ENCODE measurements at regions not wholly inside any gene's neighbourhood (a gene's known extent, or its start where the extent isn't known, plus 50 kb on each side); places are given as distances from the start of the nearest gene placed in this dataset.
"Not testable (repeated sequence)": the region's sequence is repeated elsewhere in the genome, so short reads cannot be mapped to it uniquely, and the experiment has no call there.

DNA sequence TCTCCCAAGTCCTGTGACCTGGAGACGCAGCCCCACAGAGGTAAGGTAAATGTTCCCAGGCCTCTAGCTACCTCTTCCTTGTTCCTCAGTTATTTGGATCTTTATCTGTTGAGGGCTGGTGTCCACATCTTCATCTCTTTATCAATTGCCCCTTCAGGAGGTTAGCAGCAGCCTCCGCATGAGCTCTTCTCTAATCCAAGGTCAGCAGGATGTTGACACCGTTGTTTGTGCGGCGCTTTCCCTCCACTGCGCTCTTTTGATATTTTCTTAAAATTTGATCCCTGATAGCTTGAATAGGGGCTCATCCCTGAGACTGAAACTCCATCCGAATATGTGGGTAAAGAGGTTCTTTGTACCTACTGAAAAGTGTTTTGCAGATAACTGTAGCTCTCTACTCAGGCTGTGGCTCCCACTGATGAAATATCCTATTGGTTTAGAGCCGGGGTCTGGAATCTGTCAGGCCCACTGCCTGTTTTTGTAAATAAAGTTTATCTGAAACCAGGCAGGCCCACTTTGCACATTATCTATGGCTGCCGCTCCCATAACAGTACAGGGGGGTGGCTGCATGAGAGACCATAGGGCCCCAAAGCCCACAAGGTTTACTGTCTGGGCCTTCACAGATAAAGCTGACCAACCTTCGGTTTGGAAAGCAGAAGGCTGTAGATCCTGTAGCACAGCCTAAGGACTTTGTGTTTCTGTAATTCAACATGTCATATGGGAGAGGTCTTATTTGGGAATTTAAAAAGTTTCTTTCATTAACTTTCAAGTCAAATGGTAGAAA is 362.6 kb downstream of the QKI start:
- DNase-seq: no peak

DNA sequence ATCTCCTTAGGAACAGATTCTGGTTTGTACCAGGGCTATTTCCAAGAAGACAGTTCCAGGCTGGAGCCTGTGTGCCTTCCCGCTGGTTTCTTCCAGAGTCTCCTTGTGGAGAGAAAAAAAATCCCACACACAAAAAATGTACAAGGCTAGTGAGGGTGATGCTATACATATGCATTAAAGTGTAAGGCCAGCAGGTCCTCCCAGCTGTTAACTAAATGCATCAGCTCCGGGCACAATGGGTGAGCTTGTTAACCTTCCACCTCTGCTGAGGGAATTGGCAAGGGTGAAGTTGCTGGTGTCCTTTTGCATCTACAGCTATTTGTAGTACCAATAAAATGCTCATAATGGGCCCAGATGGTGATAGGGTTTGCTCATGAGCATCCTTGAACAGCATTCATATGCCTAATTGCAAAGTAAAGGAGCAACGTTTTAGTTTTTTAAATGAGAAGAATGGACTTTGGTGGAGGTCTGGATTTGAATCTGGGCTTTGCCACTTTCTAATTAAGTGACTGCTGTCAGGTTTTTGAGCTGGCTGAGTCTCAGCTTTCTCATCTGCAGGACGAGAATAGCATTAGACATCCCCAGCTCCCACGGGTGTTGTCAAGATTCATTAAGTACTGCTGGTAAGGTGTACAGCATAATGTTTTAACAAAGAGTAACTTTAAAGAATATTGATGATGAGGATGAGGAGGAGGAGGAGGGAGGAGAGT is 361.8 kb downstream of the QKI start:
- DNase-seq: no peak

- no peak for DNase-seq
Observed at GRCh38 chr6:163775313-163775712, 360.8 kb downstream of the QKI start.

DNA sequence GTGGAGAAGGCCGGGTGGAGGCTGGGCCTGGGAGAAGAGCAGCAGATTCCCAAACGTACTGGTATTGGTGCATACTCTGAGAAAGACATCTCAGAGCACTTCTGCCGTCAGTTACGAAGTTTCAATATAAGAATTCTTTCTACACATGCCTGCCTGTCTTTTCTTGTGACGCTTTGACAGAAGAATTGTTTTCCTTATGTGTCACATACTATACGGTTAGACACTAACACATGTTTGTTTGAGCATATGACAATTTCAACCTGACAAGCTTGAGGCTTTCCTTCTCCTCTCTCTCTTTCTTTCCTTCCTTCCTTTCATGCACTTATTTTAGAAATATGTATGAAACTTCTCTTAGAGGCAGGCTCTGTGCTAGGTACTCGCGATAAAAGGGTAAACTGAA is 360.0 kb downstream of the QKI start:
- no peak for DNase-seq

DNA sequence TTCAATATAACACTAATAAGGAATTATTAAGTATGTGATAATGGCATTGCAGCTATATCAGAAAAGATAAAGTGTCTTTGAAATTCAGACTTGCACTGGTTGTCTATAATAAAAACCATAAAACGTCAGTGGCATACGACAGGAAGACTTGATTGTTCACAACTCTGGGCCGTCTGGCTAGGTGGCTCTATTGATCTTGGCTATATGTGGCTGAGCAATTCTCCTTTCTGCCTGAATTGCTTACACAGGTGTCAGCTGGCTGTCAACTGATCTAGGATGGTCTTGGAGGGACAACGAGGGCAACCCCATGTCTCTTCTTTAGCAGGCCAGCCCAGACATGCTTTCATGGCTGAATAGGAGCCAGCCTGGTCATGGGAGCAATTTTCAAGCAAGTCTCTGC is 359.1 kb downstream of the QKI start:
- no peak for DNase-seq

GRCh38 chr6:163772701-163773100 is 358.2 kb downstream of the QKI start:
- no peak for DNase-seq

DNA sequence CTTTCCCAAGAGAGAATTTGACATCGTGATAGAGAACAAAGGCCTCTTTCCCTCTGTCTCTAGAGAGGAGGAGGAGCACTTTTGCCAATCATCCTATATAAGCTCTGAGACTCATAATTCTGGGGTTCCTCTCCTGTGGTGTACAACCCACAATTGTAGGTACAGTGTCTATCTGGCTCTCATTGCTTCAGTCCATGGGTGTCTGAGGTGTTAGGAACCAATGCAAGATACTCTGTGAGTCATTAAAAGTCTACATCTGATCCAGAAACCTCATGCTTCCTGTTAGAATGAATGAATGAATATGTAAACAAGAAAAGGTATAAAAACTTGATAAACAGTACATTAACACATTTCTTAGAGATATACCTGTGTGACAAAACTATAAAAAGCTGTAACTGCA is 356.7 kb downstream of the QKI start:
- no peak for DNase-seq

GRCh38 chr6:163768905-163769304 is 354.4 kb downstream of the QKI start:
- no peak for DNase-seq

DNA sequence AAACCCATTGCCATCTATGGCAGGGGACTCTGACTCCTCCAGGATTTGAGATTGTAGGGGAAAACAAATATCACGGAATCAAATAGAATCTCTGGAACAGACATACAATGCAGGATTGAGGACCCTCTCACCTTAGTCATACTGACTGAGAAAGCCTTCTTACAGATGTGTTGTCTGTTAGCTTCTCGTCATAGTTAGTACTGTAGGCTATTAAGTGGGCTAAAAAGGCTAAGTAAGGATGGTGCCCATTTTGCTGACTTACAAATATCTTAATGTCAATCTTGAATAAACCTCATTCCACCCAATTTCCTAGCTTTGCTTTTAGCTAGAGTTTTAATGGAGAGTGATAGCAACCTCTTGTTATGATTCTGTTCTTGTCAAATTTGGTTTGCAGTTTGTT is 352.4 kb downstream of the QKI start:
- no peak for DNase-seq

GRCh38 chr6:163765335-163765734 is 350.8 kb downstream of the QKI start:
- DNase-seq: no peak

DNA sequence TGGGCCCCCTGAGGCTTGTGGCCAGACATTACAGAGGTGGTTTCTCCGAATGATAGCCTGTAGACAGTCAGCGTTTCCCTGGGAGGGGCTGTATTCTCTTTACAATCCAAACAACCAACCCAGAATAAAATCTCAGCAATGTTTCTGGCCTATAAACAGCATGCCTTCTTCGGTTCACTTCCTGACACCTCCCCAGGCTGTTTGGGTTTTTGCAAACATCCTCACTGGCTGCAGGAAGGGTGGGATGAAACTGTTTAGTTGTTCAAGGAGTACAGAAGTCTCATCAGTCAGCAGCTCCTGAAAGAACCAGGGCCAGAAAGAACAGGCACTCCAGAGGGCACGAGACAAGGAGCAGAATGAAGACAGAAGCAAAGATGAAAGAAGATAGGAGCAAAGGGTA is 350.0 kb downstream of the QKI start:
- DNase-seq: no peak

DNA sequence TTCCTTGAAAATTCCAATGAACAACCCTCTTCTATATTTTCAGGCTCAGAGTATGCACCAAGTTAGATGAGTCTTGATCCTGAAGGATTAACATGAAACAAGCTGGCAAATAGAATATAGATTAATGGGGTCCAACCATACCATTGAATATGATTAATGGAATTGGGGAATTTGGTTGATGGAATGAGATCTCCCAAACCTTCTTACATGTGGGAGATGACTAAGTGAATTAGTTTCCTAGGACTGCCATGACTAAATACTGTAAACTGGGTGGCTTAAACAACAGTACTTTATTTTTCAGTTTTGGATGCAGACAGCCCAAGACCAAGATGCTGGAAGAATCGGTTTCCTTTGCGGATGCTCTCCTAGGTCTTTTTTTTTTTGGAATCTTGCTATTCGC is 347.0 kb downstream of the QKI start:
- no peak for DNase-seq

GRCh38 chr6:163760860-163761259 is 346.3 kb downstream of the QKI start:
- no peak for DNase-seq

DNA sequence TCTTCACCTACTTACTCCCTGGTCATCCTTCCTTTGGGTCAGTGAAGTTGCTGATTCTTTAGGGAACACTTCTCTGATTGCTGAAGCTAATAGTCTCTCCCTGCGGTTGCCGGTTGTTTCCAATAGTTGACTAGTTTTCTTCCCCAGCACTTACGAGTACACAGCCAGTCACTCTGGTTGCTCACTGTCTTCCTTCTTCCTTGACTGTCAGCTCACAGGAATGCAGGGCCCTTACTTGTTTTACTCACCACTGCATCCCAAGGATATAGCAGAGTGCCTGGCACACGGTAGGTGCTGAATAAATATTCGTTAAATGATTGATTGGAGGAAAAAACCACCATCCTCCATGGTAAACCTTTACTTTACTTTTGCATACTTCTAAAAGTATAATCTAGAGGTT is 345.0 kb downstream of the QKI start:
- no peak for DNase-seq

DNA sequence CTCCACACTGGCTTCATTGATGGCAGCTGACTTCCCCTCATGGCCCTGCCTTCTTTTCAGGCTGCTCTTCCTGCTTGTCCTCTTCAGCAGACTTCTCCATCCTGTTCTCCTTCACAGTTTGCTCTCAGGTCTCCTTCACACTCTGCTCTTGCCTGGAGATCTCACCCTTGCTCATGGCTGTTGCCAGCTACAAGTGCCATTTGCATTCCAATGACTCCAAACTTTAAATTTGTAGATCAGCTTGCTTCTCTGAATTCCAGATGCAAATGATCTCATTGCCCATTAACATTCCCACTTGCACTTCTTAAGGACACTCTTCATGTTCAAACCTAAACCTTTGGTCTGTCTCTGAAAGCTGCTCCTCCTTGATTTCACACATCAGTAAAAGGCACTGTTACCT is 343.0 kb downstream of the QKI start:
- DNase-seq: no peak

GRCh38 chr6:163756079-163756478 is 341.6 kb downstream of the QKI start:
- no peak for DNase-seq

DNA sequence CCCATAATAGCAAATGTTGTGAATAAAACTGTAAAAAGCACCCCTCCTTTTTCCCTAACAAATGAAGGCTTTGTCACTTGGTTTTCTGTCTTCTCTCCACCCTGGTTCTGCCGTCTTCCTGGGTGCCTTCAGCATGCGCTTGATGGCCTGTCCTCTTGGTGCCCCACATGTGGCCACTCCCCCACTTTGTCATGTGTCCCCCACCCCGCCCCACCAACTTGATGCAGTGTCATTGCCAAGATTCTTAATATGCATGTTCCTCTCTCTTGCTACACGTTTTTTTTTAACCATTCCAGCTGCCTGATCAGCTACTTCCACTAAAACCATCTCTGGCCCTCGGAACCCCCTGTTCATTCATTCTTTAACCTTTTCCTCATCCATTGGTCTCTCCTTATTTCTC is 340.3 kb downstream of the QKI start:
- DNase-seq: no peak

- no peak for DNase-seq
Observed at GRCh38 chr6:163753430-163753829, 338.9 kb downstream of the QKI start.

DNA sequence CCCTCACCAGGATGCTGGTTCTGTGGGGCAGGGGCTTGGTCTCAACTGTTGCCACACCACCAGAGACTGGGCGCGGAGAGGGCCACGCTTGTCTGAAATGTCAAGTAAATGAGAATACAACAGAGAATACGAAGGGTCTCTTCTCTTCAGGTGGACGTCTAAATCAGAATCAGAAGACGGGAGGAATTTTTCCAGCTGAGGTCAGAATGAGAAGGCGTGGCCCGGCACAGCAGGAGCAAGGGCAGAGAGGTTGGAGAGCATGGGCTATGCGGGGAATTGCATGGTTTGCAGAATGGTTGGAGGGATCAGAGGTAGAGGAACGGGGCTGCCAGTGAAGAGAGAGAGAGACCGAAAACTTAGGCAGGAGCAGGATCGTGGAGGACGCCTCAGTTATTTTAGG is 337.9 kb downstream of the QKI start:
- no peak for DNase-seq

DNA sequence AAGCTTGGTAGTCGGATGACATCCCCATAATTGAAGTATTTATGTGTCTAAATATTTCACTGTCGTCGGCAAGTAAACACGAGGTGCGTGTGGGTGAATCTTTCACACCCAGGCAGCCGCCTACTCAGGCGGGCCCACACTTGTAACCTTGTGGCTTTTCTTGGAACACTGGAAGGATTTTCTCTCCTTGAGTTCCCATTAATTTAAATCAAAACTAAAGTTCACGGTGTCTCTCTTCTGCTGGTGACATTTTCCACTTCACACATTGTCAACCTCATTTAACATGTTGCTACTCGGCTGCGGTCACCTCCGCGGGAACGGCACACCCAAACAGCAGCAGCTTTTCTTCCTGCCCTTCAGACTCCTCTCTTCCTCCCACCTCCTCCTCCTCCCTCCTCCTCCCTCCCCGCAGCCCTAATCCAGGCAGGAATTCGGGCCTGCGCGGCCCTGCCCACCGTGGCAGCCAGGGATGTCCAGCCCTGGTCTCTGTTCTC is 336.6 kb downstream of the QKI start:
- DNase-seq: no peak

DNA sequence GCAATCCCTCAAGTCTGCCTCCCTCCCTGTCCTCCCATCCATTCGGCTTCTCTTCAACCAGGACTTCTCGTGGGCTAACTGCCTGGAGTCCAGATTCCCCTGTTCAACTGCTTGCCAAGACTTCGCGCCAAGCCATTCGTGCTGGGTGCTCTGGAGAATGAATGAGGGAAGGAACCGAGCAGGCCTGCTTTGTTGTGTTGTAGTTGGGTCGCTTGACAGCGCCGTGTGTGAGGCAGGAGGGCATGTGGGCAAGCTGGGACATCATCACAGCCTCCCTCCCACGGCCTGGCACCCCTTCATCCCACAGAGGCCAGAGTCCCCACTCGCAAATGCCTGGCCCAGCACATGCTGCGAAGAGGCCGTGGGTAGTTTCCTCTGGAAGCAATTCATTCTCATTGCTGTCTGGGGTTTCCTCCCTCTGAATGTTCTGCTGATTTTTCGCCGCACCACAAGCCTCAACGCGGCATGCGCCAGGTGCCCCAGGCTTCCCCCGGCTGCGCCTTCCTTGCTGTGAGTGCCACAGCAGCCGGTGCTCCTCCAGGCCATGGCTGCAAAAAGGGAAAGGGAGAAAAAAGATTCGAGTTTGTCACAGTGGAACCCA is 336.0 kb downstream of the QKI start:
- no peak for DNase-seq

DNA sequence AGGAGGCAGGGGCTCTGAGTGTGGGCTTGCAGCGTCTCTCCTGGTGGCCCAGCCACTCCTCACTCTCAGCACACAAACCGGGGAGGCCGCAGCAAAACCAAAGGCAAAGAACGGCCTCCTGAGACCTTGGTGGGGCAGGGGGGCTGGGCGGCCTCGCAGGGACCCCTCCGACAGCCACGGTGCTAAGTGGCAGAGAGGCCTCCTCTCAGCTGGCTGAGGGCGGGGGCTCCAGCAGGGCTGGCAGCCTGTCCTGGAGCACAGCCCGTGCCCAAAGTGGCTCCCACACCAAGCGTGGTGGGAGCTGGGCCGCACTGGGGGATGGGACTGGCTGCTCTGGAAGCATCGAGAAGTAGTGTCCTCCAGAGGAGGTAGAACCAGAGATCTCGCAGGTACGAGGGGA is 334.4 kb downstream of the QKI start:
- no peak for DNase-seq

DNA sequence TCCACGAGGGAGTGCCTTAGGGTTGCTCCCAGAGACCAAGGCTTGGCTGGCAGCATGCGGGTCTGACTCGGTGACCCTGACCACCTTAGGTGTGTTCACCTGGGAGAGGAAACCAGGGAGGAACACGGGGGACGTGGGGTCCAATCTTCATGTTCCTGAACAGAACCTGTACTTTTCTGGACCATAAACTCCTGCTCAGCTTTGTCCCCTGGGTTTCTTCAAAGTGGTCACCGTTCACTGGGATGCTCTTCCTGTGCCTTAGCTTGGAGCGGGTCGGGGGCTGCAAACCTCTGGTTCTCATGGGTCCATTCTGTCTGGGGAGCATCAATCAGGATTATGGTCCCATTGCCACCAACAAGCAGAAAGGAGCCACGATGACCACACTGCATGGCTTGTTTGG is 333.5 kb downstream of the QKI start:
- no peak for DNase-seq

DNA sequence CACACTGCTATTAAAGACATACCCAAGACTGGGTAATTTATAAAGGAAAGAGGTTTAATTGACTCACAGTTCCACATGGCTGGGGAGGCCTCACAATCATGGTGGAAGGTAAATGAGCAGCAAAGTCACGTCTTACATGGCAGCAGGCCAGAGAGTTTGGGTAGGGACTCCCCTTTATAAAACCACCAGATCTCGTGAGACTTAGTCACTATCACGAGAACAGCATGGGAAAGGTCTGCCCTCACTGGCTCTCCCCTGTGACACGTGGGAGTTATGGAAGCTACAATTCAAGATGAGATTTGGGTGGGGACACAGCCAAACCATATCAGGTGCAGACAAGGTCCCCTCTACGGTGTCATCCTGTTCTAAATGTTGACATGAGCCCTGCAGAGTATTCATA is 332.5 kb downstream of the QKI start:
- DNase-seq: not testable (repeated sequence)

Measured in activated naive CD4-positive, alpha-beta T cell treated with Interleukin-2 at 50 U/mL for 16 hours (primary cell).